ENCODE measurements at regions not wholly inside any gene's neighbourhood (a gene's known extent, or its start where the extent isn't known, plus 50 kb on each side); places are given as distances from the start of the nearest gene placed in this dataset.

DNA sequence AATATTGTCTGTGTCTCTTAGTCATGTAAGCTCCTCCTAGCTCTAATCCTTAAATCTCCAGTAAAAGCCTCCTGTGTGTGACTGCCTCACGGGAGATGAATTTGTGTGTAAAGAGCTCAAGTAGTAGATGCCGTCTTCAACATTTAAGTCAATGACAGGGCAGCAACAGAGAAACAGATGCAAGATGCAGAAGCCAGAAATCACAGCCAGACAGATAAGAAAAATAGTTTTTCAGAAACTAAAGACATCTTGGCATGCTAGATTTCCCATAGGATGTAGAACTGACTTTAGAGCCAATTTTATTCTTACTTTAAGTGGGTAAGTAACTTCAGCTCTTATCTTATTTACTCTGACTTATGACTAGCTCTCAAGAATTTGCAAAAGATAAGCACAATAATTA is 652.8 kb downstream of the KCNA4 start:
- H3K4me2 ChIP-seq (ENCODE audit: insufficient read depth, low read length) = no peak overlapping the region
- H3K79me2 ChIP-seq (ENCODE audit: insufficient read depth, low read length) = no peaks in the 10 kb centered on the region
- no peaks in the 10 kb centered on the region for H3K9me3 ChIP-seq (ENCODE audit: insufficient read depth, low read length, severe bottlenecking)
- no peaks in the 10 kb centered on the region for H4K20me1 ChIP-seq (ENCODE audit: insufficient read depth, low read length)
- no peak overlapping the region for H2AFZ ChIP-seq (ENCODE audit: low read depth, low read length)
- H3K36me3 ChIP-seq (ENCODE audit: insufficient read depth, low read length) = no peaks in the 10 kb centered on the region
- no peak for TF ChIP-seq EZH2 (IDR thresholded peaks at IDR 0.05; ENCODE audit: borderline replicate concordance, low read depth, low read length, severe bottlenecking)
- H3K27ac ChIP-seq (ENCODE audit: low read length) = no peak overlapping the region
- ATAC-seq (ENCODE audit: insufficient read depth, low read depth) (no peak), DNase-seq (no peak)
- H3K27me3 ChIP-seq (ENCODE audit: insufficient read depth, low read length, poor library complexity) = no peaks in the 10 kb centered on the region
- H3K4me1 ChIP-seq (ENCODE audit: insufficient read depth, low read length) = no peaks in the 10 kb centered on the region
- H3K4me3 ChIP-seq (ENCODE audit: low read depth in 1 of 2, low read length in 2 of 2) = no peak overlapping the region
- H3K9ac ChIP-seq (ENCODE audit: low read depth, low read length) = no peak overlapping the region

DNA sequence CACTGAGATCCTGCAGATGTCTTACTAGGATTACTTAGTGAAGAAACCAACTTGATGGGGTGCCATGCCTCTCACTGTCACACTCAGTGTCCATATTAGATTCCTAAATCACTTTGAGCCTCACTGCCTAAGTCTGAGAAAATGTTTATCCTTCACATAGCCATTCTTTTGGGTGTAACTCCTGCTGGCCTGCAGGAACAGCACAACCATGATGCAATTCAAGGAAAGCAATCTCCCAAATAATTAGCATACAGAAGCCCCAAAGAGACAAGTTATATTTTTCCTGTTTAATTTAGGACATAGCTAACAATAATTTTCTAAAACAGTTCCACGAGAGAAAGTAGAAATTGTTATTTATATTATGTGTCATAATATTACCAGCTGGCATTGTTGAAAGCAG is 655.5 kb downstream of the KCNA4 start:
- Histone ChIP-seq H3K36me3 (ENCODE audit: insufficient read depth, low read length) (no peaks in the 10 kb centered on the region), H3K9ac (ENCODE audit: low read depth, low read length) (no peak overlapping the region), H2AFZ (ENCODE audit: low read depth, low read length) (no peak overlapping the region), H3K79me2 (ENCODE audit: insufficient read depth, low read length) (no peaks in the 10 kb centered on the region), H3K9me3 (ENCODE audit: insufficient read depth, low read length, severe bottlenecking) (no peaks in the 10 kb centered on the region), H3K4me3 (ENCODE audit: low read depth in 1 of 2, low read length in 2 of 2) (no peak overlapping the region), H3K4me1 (ENCODE audit: insufficient read depth, low read length) (no peaks in the 10 kb centered on the region), H4K20me1 (ENCODE audit: insufficient read depth, low read length) (no peaks in the 10 kb centered on the region), H3K27ac (ENCODE audit: low read length) (no peak overlapping the region), H3K4me2 (ENCODE audit: insufficient read depth, low read length) (no peak overlapping the region), H3K27me3 (ENCODE audit: insufficient read depth, low read length, poor library complexity) (no peaks in the 10 kb centered on the region)
- ATAC-seq (ENCODE audit: insufficient read depth, low read depth) = no peak
- DNase-seq = no peak
- no peak for TF ChIP-seq EZH2 (IDR thresholded peaks at IDR 0.05; ENCODE audit: borderline replicate concordance, low read depth, low read length, severe bottlenecking)
- TF ChIP-seq CTCF (IDR thresholded peaks at IDR 0.05; ENCODE audit: borderline replicate concordance, extremely low read depth, low read length, poor library complexity, severe bottlenecking) = no peak

DNA sequence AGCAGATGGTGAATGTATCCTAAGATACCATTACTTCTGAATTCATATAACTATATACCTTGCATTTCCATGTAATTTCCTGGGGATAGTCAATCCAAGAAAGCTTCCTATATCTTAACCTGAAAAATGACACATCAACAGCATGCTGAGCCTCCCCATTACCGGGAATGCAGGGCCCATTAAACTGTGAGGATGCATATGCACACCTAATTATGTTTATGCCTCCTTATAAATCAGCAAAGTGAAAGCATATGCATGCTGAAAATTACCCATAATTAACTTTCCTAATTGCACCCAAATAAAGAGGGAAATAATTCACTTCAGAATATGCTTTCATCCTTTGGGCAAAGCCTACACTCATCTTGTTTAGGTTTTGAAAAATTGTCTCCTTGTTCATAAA is 663.0 kb downstream of the KCNA4 start:
- no peak overlapping the region for H3K4me2 ChIP-seq (ENCODE audit: insufficient read depth, low read length)
- H3K27ac ChIP-seq (ENCODE audit: low read length) = no peak overlapping the region
- no peak overlapping the region for H2AFZ ChIP-seq (ENCODE audit: low read depth, low read length)
- H3K79me2 ChIP-seq (ENCODE audit: insufficient read depth, low read length) = no peaks in the 10 kb centered on the region
- no peaks in the 10 kb centered on the region for H3K36me3 ChIP-seq (ENCODE audit: insufficient read depth, low read length)
- no peaks in the 10 kb centered on the region for H4K20me1 ChIP-seq (ENCODE audit: insufficient read depth, low read length)
- no peaks in the 10 kb centered on the region for H3K4me1 ChIP-seq (ENCODE audit: insufficient read depth, low read length)
- DNase-seq (no peak), ATAC-seq (ENCODE audit: insufficient read depth, low read depth) (no peak)
- no peaks in the 10 kb centered on the region for H3K9me3 ChIP-seq (ENCODE audit: insufficient read depth, low read length, severe bottlenecking)
- H3K9ac ChIP-seq (ENCODE audit: low read depth, low read length) = no peak overlapping the region
- H3K27me3 ChIP-seq (ENCODE audit: insufficient read depth, low read length, poor library complexity) = no peaks in the 10 kb centered on the region
- TF ChIP-seq EZH2 (IDR thresholded peaks at IDR 0.05; ENCODE audit: borderline replicate concordance, low read depth, low read length, severe bottlenecking) = no peak
- TF ChIP-seq CTCF (IDR thresholded peaks at IDR 0.05; ENCODE audit: borderline replicate concordance, extremely low read depth, low read length, poor library complexity, severe bottlenecking) = no peak
- no peak overlapping the region for H3K4me3 ChIP-seq (ENCODE audit: low read depth in 1 of 2, low read length in 2 of 2)

DNA sequence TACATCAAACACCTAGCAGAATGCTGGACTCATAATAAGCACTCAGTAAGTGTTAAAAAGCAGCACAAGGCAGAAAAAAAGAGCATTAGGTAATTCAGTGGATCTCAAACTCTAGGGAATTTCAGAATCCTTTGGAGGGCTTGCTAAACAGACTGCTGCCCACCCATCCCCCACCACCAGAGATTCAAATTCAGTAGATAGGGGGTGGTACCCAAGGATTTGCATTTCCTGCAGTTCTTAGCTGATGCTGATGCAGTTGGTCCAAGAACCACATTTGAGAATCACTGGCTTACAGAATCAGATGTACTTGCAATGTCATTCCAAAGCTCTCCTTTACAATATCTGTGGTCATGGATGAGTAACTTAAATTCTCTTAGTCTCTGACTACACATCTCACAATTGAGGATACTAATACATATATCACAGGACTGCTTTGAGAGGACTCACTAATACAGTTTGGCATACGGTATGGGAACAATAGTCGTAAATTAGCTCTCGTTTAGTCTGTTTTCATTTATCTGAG is 664.5 kb downstream of the KCNA4 start:
- no peak for DNase-seq
- no peaks in the 10 kb centered on the region for H3K79me2 ChIP-seq (ENCODE audit: insufficient read depth, low read length)
- H3K9me3 ChIP-seq (ENCODE audit: insufficient read depth, low read length, severe bottlenecking) = no peaks in the 10 kb centered on the region
- no peak overlapping the region for H2AFZ ChIP-seq (ENCODE audit: low read depth, low read length)
- TF ChIP-seq EZH2 (IDR thresholded peaks at IDR 0.05; ENCODE audit: borderline replicate concordance, low read depth, low read length, severe bottlenecking) (no peak), CTCF (IDR thresholded peaks at IDR 0.05; ENCODE audit: borderline replicate concordance, extremely low read depth, low read length, poor library complexity, severe bottlenecking) (no peak)
- H3K4me3 ChIP-seq (ENCODE audit: low read depth in 1 of 2, low read length in 2 of 2) = no peak overlapping the region
- H3K4me1 ChIP-seq (ENCODE audit: insufficient read depth, low read length) = no peaks in the 10 kb centered on the region
- no peaks in the 10 kb centered on the region for H3K36me3 ChIP-seq (ENCODE audit: insufficient read depth, low read length)
- no peak overlapping the region for H3K4me2 ChIP-seq (ENCODE audit: insufficient read depth, low read length)
- no peaks in the 10 kb centered on the region for H4K20me1 ChIP-seq (ENCODE audit: insufficient read depth, low read length)
- H3K27me3 ChIP-seq (ENCODE audit: insufficient read depth, low read length, poor library complexity) = no peaks in the 10 kb centered on the region
- no peak overlapping the region for H3K9ac ChIP-seq (ENCODE audit: low read depth, low read length)
- ATAC-seq (ENCODE audit: insufficient read depth, low read depth) = no peak
- H3K27ac ChIP-seq (ENCODE audit: low read length) = no peak overlapping the region

Measured in DND-41 (cell line).